KG1 (cell line): ENCODE measurements at regions not wholly inside any gene's neighbourhood (a gene's known extent, or its start where the extent isn't known, plus 50 kb on each side); places are given as distances from the start of the nearest gene placed in this dataset.

Source experiments
- DNase-seq: peaks from one replicate; lab custom pipeline; 2025; lab: John Stamatoyannopoulos, UW

GRCh38 chr5:67294266-67294938 is 97.8 kb upstream of the CD180 start:
- no peak for DNase-seq

DNA sequence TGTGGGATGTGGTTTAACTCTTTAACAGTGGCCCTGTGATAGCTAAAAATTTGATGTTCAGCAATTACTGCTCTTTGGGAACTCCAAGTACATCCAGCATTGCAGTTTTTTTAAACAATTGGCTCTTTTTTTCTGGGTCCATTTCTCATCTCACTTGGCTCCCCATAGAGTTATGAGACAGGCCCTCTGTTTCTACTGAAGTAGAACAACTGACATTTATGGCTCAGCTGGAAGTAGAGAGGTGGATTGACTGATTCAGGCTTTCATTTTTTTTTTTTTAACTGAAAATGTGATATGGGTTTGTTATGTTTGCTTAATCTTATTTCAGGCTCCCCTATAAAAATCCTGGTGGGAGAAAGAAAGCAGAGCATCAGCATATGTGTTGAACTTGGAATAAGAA is 96.6 kb upstream of the CD180 start:
- no peak for DNase-seq

DNA sequence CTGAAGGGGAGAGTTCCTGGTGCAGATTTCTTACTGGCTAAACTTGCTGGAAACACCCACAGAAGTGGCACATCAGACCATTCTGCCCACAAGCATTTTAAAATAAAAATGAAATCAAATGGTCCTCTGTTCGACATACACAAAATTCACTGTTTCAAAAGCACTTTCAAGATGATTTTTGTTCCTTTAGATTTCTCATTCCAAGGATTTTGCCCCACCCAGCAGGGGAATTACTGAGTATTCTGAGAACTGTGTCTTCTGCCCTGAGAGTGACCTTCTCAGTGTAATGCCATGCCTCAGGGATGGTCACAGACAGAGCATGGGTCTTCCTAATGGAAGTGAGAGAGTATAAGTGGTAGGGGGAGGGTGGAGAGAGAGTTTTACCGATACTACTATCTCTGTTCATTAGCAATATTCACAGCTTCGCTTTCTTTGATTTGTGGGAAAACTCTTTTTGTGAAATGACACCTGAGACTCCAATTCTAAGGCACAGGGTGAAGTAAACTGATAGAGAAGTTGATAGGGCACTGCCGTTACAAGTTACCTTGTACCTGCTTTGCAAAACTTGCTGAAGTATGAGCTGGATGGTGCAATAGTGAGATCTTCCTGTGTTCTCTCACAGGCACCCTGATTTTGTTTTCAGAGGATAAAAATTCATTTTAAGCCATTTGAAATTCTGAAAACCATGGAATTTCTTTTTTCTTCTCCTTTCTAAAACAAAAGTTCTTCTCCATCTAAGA is 95.8 kb upstream of the CD180 start:
- DNase-seq: no peak

GRCh38 chr5:67291671-67292070 is 95.1 kb upstream of the CD180 start:
- DNase-seq: no peak

DNA sequence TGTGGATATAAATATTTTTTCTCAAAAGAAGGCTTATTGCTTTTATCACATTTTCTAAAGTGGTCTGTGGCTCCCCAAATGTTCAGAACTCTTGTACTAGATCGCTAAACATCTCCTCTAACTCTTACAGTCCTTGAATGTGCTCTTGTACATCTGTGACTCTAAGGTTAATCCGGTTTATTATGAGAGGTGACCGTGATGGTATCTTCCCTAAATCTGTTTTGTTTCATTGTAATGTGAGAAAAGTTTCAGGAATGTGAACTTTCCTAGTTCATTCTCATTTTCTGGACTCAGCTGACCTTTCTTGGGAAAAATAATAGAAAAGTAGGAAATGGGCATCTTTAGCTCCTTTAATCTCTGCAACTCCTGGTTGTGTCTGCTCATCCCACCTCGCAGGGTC is 94.5 kb upstream of the CD180 start:
- no peak for DNase-seq

DNA sequence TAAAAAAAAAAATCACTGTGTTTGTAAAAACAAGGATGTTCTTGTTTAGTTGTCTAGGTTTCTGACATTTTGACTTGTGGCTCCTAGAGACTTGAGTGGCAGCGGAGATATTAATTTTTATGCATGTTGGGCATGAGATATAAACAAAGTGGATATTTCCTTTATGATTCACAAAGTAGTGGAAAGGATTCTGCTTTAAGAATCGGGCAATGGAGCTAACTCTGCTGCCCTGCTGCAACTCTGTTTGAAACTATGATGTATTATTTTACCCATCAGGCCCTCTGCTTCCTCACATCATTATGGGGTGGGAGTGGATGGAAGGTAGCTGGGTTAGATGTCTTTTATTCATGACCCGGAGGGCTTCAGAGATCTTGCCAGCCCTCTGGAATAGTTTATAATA is 94.1 kb upstream of the CD180 start:
- DNase-seq: no peak

GRCh38 chr5:67289763-67290521 is 93.3 kb upstream of the CD180 start:
- DNase-seq: no peak

GRCh38 chr5:67287510-67288268 is 91.1 kb upstream of the CD180 start:
- no peak for DNase-seq

DNA sequence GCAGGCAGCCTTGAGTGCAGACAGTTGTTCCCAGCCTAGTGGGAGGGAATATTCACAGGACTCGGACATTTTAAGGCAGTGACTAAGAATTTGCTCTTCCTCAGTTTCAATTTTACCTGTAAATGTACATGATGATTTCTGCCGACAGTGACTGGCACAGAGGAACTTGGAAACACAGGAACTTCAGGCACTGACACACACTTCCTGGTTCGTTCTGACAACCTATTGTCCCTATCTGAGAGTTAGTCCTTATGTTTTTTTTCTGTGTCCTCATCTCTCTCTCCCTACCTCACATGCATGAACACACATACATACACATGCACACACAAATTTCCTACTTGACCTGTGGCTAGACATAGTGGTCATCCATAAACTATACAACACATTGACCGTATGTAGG is 89.4 kb upstream of the CD180 start:
- no peak for DNase-seq

DNA sequence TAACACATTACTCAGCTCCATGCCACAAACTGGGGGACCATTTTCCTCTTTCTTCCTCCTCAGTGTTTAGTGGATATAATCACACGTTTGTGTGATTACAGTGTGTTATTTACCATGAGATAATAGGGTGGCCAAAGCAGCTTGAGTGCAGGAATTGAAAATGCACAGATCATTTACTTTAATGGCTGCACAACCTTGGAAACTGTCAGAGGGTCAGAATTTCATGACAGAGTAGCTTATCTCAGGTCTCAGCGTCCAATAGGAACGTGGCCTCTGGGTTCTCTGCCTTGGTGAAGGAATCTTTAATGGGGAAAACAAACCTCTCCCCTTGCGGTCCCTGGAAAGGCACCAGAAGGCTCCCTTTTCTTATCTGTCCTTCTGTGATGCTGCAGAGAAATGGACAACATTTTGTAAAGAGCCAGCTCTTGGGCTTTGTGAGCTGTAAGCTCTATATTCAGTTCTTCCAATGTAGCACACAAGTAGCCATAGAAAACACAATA is 87.4 kb upstream of the CD180 start:
- DNase-seq: no peak

DNA sequence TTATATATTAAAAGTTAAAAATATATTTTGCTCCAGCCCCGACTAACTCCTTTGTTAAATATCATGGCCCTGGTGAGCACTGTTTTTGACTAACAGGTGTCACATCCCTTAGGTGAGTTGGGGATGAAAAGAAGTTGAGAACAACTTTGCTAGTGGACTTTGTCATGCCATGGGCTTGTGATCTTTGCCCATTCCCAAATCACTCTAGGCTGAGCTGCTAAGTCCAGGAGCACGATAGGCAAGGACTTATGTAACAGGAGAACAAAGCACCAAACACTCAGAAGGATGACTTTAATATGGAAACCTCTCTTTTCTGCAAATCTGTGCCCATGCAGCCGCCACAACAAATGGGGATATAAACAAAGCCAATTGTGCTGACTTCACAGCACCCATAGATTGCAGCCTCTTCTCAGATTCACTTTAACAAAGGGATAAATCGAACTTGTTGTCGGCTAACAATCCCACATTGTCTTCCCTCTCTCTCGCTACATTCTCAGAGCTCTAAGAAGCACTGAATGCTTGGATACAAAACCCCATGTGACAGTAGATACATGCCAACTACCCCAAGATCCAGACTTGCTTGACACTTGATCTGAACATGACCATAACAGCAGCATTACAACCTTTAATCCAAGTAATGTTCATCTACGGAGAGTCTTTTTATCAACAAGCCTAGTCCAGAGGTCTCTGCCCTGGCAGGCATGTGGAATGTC is 86.8 kb upstream of the CD180 start:
- no peak for DNase-seq

DNA sequence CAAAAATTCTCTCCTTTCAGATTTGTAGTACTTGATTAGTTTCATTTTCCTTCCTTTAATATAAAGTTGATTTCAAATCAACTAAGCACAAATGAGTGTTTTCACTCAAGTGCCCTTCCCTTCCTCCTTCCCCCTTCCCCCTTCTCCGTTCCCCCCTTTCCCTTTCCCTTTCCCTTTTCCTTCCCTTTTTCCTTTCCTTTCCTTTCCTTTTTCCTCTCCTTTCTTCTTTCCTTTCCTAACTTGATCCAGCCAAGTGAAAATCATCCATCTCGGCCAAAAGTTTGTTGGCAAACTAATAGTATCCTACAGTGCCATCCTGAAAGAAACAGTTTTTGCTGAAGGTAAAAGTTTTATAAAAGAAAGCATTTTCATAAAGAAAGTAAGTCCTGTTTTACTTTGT is 85.3 kb upstream of the CD180 start:
- no peak for DNase-seq

DNA sequence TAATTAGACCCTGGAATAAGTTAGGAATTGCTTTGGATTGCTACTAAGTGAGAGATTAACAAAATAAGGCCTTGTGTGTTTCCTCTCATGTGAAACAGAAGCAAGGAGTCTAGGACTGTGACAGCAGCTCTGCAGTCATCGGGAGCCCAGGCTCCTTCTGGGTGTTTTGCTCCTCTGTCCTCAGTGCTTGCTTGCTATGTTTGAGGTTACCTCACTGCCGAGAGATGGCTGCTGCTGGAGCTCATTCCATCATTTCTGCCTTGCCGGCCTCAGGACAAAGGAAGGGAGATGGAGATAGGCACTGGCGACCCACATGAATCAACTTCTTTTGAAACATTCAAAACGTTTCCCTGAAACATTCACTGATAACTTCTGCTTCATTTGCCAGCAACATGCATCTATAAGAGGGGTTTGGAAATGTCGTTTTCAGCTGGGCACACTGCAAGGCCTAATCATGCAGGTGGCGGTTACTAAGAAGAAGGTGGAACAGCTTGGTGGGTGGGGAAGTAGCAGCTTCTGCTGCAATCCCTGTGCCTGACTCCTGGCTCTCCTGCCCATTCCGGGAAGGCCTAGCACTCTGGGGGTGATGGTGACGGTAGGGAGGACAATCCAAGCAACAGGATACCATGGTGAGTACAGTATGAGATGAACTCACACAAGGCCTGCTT is 77.2 kb upstream of the CD180 start:
- DNase-seq: no peak

- DNase-seq: no peak
These were observed 76.0 kb upstream of the CD180 start for GRCh38 chr5:67272453-67273130.

- no peak for DNase-seq
These were observed 71.8 kb upstream of the CD180 start for GRCh38 chr5:67268231-67269021.

DNA sequence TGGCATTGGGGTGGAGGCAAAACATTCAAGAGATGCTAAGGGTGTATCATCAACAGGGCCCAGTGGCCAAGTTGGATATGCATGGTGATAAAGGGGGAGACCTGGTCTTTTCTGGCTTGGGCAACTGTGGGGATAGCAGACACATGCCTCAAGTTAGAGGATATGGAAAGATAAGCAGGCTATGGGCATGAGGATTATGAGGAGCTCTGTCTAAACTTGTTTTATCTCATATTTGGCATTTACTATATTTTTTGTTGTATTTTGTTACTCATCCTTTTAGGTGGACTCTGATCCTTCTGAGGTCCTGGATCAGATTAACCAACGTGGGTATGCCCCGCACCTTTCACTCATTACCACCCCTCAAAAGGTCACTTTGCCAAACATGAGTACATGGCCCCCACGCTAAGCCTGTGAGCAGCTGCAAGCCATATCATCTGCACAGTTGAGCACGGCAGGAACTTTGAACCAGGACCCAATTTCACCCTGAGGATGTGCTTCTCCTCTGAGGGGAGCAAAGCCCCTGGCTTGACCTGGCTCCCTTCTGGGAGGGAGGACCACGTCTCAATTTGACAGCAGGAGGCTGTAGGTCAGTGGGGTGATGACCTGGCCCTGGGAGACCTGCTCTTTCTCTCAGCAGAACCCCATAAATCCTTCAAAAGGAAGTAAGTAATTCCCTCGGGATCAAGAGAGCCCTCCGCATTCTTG is 71.1 kb upstream of the CD180 start:
- no peak for DNase-seq

DNA sequence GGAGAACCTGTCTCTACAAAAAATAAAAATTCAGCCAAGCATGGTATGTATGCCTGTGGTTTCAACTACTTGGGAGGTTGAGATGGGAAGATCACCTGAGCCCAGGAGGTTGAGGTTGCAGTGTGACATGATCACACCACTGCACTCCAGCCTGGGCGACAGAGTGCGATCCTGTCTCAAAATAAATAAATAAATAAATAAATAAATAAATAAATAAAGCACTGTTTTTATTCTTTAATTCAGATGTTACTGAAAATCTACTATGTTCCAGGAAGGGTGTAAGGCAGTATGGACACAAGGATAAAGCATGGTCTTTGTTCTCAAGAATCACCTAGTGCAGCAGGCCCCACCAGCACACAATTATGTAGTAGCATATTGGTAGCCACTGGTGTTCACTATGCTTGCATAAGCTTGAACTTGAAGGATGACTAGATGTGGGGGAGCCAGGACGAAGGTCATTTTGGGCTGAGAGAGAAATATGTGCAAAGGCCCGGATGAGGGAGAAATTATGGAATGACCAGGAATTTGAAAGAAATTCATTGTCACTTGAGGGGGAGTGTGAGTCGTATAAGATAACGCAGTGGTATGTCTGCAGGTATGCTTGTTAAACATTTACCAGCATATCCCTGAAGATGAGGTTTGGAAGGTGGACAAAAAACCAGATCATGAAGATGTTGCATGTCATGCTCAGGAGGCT is 70.2 kb upstream of the CD180 start:
- DNase-seq: no peak

DNA sequence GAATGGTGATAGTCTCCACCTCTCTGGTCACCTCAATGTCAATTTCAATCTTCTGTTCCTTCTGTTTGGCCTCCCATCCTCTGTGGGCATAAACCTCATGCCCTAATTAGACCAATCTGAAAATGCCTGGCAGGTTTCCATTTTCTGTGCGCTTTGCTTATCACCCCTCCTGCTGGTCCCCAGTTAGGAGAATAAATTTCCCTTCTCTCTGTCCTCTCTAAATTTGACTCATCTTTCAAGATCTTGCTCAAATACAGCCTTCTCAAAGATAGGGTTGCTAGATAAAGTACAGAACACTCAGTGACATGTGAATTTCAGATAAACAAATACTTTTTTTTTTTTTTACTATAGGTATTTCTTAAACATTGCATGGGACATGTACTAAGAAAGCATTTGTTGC is 69.4 kb upstream of the CD180 start:
- no peak for DNase-seq
